H1 (cell line): ENCODE measurements at regions not wholly inside any gene's neighbourhood (a gene's known extent, or its start where the extent isn't known, plus 50 kb on each side); places are given as distances from the start of the nearest gene placed in this dataset.
"Not testable (repeated sequence)": the region's sequence is repeated elsewhere in the genome, so short reads cannot be mapped to it uniquely, and the experiment has no call there.

ENCODE experiments used
- CEBPB ChIP-seq: IDR thresholded peaks from 2 replicates; pipeline ENCODE4 v1.6.1; 2012; ENCODE audit warnings: low read depth, low read length
- CREB1 ChIP-seq: IDR thresholded peaks from 2 replicates; pipeline ENCODE4 v1.6.1; 2012; ENCODE audit warnings: inconsistent platforms
- KDM4A ChIP-seq: IDR thresholded peaks from one replicate; pipeline ENCODE4 v1.7.1; 2012; ENCODE audit warnings: low read depth, mild to moderate bottlenecking, moderate library complexity, low read length, inconsistent platforms; ENCODE audit not compliant: severe bottlenecking
- PHF8 ChIP-seq: fragments of 200-600 bp; sonication (generic); conservative IDR thresholded peaks from 2 replicates; pipeline ENCODE4 v1.7.1; 2012; ENCODE audit warnings: low read depth, mild to moderate bottlenecking, inconsistent platforms, low read length, moderate library complexity
- ZNF274 ChIP-seq: IDR thresholded peaks from 2 replicates; pipeline ENCODE4 v1.7.0; 2012; ENCODE audit warnings: low read length, borderline replicate concordance; ENCODE audit errors: extremely low read depth
- TF ChIP-seq, protein P1 (sequence below), 3 experiments: IDR thresholded peaks; 1 replicate in 2 of 3; 2 replicates in 1 of 3; pipeline versions ENCODE4 v1.5.1 to v1.6.1; 2011; ENCODE audit warnings: low read length in 3 of 3, mild to moderate bottlenecking in 3 of 3, inconsistent platforms in 2 of 3, low read depth in 1 of 3, moderate library complexity in 1 of 3; ENCODE audit not compliant: insufficient read depth in 1 of 3; ENCODE audit errors: control extremely low read depth in 1 of 3

DNA sequence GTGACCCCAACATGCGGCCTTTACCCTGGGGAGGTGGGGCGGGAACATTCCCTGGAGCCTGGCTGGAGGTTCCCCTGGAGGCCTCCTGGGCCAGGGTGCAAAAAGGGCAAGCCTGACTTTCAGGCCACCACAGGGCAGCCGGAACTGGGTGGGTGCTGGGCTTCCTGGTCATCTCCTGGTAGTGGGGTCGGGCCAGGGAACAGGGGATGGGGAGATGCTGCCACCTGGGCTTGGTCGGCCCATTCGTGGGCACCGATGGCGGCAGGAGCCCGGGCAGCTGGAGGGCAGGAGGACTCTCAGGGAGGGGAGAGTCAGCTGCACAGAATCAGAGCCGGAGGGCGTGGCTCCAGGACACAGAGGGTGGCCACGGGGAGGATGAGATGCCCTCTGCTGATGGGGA, 112.0 kb upstream of the EFCAB3 start:
- TF ChIP-seq KDM4A, CEBPB, ZNF274, CREB1, PHF8: not testable (repeated sequence)
- TF ChIP-seq, protein P1, sequence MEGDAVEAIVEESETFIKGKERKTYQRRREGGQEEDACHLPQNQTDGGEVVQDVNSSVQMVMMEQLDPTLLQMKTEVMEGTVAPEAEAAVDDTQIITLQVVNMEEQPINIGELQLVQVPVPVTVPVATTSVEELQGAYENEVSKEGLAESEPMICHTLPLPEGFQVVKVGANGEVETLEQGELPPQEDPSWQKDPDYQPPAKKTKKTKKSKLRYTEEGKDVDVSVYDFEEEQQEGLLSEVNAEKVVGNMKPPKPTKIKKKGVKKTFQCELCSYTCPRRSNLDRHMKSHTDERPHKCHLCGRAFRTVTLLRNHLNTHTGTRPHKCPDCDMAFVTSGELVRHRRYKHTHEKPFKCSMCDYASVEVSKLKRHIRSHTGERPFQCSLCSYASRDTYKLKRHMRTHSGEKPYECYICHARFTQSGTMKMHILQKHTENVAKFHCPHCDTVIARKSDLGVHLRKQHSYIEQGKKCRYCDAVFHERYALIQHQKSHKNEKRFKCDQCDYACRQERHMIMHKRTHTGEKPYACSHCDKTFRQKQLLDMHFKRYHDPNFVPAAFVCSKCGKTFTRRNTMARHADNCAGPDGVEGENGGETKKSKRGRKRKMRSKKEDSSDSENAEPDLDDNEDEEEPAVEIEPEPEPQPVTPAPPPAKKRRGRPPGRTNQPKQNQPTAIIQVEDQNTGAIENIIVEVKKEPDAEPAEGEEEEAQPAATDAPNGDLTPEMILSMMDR (IDR thresholded peaks at IDR 0.05; ENCODE audit: control extremely low read depth in 1 of 3, insufficient read depth in 1 of 3, low read depth in 1 of 3, low read length in 3 of 3) = not testable (repeated sequence)
